ENCODE measurements at regions not wholly inside any gene's neighbourhood (a gene's known extent, or its start where the extent isn't known, plus 50 kb on each side); places are given as distances from the start of the nearest gene placed in this dataset.

- DNase-seq = no peak
Measured at GRCh38 chr18:60667016-60667415, 294.4 kb upstream of the MC4R start.

- no peak for DNase-seq
Measured at GRCh38 chr18:60668583-60668982, 296.0 kb upstream of the MC4R start.

DNA sequence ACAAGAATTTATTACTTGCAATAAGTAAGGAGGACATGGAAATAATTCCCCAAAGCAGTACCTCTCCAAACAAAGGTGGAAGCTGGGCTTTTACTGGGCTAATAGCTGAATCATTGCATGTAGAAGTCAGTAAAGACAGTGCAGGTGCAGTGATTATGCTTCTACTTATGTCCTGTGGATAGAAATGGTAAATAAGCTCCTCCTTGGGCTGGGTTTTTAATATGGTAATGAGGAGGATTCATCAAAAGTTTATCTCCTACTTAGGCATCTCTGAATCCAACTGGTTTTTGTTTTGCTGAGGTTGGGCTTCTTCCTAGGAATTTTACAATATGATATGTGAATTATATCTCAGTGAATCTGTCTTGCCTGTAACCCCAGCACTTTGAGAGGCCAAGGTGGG is 297.4 kb upstream of the MC4R start:
- DNase-seq = no peak

DNA sequence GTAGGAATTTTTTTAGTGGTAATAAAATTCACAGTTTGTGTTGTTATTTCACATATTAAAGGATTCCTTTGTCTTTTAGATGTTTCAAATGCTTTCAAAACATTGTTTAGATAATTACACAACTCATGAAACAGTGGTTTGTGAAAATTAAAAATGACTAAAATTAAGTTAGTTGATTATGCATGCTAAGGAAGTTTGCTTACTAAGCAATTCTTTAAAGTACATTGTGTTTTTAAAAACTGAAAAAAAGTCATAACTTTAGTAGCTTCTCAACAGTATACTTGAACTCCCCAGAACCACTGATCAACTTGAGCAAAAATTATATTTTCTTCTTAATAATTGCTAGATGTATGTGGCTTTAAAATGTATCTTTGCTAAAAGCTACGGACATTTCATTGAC is 298.4 kb upstream of the MC4R start:
- no peak for DNase-seq

DNA sequence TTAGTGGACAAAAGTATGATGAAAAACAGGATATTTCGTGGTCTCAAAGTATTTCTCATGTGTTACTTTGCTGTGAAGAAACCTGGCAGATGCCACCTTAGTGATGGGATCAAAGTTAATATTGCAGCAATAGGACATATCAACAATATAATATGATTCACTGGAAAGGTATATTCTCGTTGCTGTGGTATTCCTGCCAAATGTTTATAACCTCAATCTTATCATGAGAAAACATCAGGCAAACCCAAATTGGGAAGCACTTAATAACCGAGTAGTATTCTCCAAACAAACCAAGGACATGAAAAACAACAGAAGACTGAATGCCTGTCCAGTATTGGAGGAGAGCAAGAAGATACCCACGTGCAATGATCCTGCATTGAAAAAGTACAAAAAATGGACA is 302.6 kb upstream of the MC4R start:
- no peak for DNase-seq

GRCh38 chr18:60675801-60676200 is 303.2 kb upstream of the MC4R start:
- no peak for DNase-seq

DNA sequence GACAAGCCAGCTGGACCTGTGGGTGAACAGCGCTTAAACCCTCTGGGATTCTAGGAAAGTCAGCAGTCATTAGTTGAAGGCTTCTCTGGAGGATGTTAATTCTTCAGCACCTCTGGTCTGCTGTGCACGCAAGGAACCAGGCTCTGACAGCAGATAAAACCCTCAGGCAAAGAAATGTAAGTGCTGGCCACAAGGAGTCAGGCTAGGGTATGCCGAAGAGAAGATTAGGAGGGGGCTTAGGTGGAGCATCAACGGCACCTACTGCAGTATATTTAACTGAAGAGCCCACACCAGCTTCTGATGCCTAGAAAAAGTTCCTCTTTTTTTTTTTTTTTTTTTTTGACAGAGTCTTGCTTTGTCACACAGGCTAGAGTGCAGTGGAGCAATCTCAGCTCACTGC is 304.2 kb upstream of the MC4R start:
- no peak for DNase-seq

DNA sequence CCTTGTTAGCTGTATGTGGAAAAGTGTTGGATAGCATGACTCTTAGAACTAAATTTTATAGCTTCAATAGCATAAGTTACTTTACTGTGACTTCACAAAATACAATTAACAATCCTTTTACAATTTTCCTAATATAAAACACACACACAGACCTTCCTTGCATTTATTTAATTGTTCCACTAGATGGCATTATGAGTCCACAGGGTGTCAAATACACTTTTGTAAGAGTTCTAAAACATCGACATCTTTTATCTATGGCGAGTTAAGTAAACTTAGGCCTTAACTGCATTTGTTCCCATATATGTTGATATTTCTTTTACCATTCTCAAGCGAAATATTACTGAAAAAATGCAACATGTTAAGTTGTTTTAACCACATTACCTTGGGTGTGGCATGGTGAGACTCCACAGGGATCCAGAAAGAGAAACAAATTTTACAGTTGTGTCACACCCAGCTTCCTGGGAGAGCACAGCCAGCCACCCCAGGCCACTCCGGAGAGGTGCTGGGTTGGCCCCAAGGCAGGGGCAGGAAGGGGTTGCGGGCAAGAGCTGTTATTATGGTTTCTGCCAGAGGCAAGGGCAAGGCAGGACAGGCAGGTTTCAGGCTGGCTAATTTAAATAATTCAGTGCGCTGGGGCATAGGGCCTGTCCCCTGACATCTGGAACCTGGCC is 312.4 kb upstream of the MC4R start:
- DNase-seq = peak; percentile 26

- DNase-seq = no peak
Measured at GRCh38 chr18:60686142-60686541, 313.6 kb upstream of the MC4R start.

GRCh38 chr18:60691061-60691460 is 318.5 kb upstream of the MC4R start:
- DNase-seq = no peak

DNA sequence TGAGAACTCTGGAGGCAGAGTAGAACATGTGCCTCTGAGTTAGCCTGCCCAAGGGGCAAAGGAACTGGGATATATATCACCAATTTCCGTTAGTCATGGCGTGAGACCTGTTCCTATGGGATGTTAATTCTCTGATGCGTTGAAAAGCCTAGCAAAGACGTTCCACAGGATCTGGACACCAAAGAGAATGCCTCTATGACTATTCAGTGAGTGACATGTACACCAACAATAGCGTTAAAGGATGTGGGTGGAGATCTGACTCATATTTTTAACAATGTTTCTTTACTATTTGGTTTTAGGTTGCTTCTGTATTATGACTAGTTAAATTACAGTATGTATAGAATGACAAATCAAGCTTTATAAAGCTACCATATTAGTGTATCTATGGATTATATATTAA is 320.9 kb upstream of the MC4R start:
- peak; percentile 41 for DNase-seq

- peak; percentile 0 for DNase-seq
Measured at GRCh38 chr18:60698901-60699300, 326.3 kb upstream of the MC4R start.

GRCh38 chr18:60722742-60723141 is 350.2 kb upstream of the MC4R start:
- DNase-seq = no peak

DNA sequence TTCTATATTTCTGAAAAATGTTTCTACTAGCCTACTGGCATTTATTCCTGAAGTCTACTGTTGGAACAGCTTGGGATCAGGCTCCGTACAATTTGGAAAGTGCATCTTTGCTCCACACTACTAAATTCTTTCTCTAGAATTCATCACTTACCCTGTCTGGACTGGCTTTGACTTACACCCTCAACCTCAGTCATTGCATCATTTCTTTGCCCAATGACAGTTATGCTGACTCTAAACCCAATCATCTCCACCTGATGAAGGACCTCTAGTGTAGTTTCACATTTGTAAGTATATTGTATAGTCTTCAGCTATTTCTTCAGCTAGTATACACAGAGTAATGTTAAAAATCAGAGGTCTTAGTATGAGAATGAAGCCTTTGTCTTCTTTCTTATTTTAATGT is 359.6 kb upstream of the MC4R start:
- peak; percentile 0 for DNase-seq

GRCh38 chr18:60739212-60739611 is 366.6 kb upstream of the MC4R start:
- DNase-seq = no peak

- no peak for DNase-seq
Measured at GRCh38 chr18:60740313-60740712, 367.7 kb upstream of the MC4R start.

- no peak for DNase-seq
Measured at GRCh38 chr18:60746491-60746890, 373.9 kb upstream of the MC4R start.

- no peak for DNase-seq
Measured at GRCh38 chr18:60746919-60747318, 374.3 kb upstream of the MC4R start.

DNA sequence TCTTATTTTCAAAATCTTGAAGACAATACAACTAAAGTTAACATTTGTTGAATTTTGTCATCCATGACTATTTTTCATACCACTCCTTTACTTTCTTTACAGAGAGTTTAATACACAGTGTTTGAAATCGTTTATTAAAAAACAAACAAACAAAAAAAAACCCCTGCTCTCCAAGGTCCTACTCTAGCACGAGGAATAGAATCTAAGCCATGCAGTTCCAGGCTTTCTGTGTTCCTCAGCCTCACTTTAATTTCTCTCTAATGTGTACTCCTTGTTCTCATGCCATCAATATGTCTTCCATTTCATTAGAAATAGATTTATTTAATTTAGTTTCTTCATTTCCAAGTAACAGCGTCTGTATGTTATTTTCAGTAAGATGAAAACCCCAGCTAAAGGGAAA is 381.2 kb upstream of the MC4R start:
- DNase-seq = no peak

- DNase-seq = no peak
Measured at GRCh38 chr18:60754413-60755009, 381.9 kb upstream of the MC4R start.

- no peak for DNase-seq
Measured at GRCh38 chr18:60755134-60755533, 382.6 kb upstream of the MC4R start.

DNA sequence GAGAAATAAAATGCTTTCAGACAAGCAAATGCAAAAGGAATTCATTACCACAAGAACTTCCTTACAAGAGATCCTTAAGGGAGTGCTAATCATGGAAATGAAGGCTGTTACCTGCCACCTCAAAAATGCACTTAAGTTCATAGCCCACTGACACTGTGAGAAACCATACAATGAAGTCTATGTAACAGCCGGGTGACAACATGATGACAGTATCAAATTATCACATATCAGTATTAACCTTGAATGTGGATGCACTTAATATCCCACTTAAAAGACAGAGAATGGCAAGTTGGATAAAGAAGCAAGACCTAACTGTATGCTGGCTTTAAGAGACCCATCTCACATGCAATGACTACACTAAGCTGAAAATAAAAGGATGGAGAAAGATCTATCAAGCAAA is 403.4 kb upstream of the MC4R start:
- DNase-seq = no peak

DNA sequence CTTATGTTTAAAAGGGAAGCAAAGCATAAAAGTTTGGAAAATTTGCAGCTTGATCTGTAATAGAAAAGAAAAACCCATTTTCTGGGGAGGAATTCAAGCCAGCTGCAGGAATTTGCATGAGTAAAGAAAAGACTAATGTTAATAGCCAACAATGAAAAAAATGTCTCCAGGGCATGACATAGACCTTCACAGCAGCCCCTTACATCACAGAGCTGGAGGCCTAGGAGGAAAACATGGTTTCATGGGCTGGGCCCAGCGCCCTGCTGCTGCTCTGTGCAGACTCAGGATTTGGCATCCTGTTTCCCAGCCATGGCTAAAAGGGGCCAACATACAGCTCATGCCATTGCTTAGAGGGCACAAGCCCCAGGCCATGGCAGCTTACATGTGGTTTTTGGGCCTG is 411.6 kb upstream of the MC4R start:
- no peak for DNase-seq

- DNase-seq = no peak
Measured at GRCh38 chr18:60794802-60795201, 422.2 kb upstream of the MC4R start.

- DNase-seq = no peak
Measured at GRCh38 chr18:60804415-60804814, 431.8 kb upstream of the MC4R start.
